SK-N-SH (cell line): ENCODE measurements at regions not wholly inside any gene's neighbourhood (a gene's known extent, or its start where the extent isn't known, plus 50 kb on each side); places are given as distances from the start of the nearest gene placed in this dataset.

ENCODE experiments used
- CTCF ChIP-seq: fragments of 200-600 bp; sonication (generic); IDR thresholded peaks from 2 replicates; pipeline ENCODE4 v1.6.1; 2017; ENCODE audit warnings: antibody characterized with exemption, mild to moderate bottlenecking, moderate library complexity
- REST ChIP-seq: IDR thresholded peaks from 2 replicates; pipeline ENCODE4 v1.6.1; 2012; ENCODE audit warnings: mild to moderate bottlenecking, low read depth, low read length, moderate library complexity

GRCh38 chr10:30758338-30758737, 128.8 kb upstream of the LYZL2 start:
- TF ChIP-seq CTCF = no peak
- no peak for TF ChIP-seq REST
